B cell (primary cell): ENCODE measurements at regions not wholly inside any gene's neighbourhood (a gene's known extent, or its start where the extent isn't known, plus 50 kb on each side); places are given as distances from the start of the nearest gene placed in this dataset.

Experiments used
- ATAC-seq: fragments of 200-7000 bp; cut with Tn5 transposase; one replicate; pipeline ENCODE4 v1.10.0; 2021; ENCODE audit warnings: low read depth, mild to moderate bottlenecking, moderate number of reproducible peaks, moderate library complexity
- CTCF ChIA-PET: fragments of 350-600 bp; sonication (Branson Sonifier 250); formaldehyde crosslinking; loops from one replicate; lab custom pipeline; 2021; ENCODE audit warnings: antibody characterized with exemption, inconsistent platforms; lab: Charles Lee
- POLR2A ChIA-PET: fragments of 350-600 bp; sonication (Branson Sonifier 250); formaldehyde crosslinking; loops from one replicate; lab custom pipeline; 2021; ENCODE audit warnings: antibody characterized with exemption; lab: Charles Lee
- DNase-seq: peaks from one replicate; pipeline ENCODE4 v3.0.0; 2013
- H2AFZ ChIP-seq: 2 replicates; pipeline ENCODE4 v1.6.1; 2012; ENCODE audit warnings: mild to moderate bottlenecking, low read depth, low read length; ENCODE audit not compliant: insufficient read depth, poor library complexity, severe bottlenecking
- H3K27ac ChIP-seq, 2 donors: 1 replicate in 1 of 2; 2 replicates in 1 of 2; pipeline ENCODE4 v1.5.1; 2012 to 2013; ENCODE audit warnings: low read length in 2 of 2, mild to moderate bottlenecking in 2 of 2, moderate library complexity in 1 of 2
- H3K27me3 ChIP-seq, 4 experiments: fragments of 200-600 bp in 1 of 4; sonication (generic) in 1 of 4; replicated peaks in 1 of 4; 1 replicate in 2 of 4; 2 replicates in 2 of 4; pipeline versions ENCODE4 v1.6.1 to v1.7.0; 2013 to 2016; ENCODE audit warnings: low read length in 3 of 4, mild to moderate bottlenecking in 2 of 4, mixed read lengths in 1 of 4, moderate library complexity in 1 of 4; ENCODE audit not compliant: insufficient read depth in 4 of 4, control insufficient read depth in 3 of 4; ENCODE audit errors: control extremely low read depth in 1 of 4
- H3K36me3 ChIP-seq, 2 experiments: replicated peaks in 1 of 2; 1 replicate in 1 of 2; 2 replicates in 1 of 2; pipeline versions ENCODE4 v1.6.1 to v1.7.1; 2013; ENCODE audit warnings: low read length in 1 of 2; ENCODE audit not compliant: insufficient read depth in 2 of 2, control insufficient read depth in 1 of 2; ENCODE audit errors: control extremely low read depth in 1 of 2, extremely low read depth in 1 of 2
- H3K4me1 ChIP-seq, 2 donors: fragments of 200-600 bp in 1 of 2; sonication (generic) in 1 of 2; 1 replicate in 1 of 2; 2 replicates in 1 of 2; pipeline versions ENCODE4 v1.5.1 to v1.6.1; 2013 to 2017; ENCODE audit warnings: low read length in 2 of 2; ENCODE audit not compliant: control insufficient read depth in 2 of 2, insufficient read depth in 2 of 2
- H3K4me2 ChIP-seq: replicated peaks from 2 replicates; pipeline ENCODE3; 2012; ENCODE audit warnings: mild to moderate bottlenecking, low read depth, low read length; ENCODE audit not compliant: poor library complexity, severe bottlenecking
- H3K4me3 ChIP-seq, 5 experiments: fragments of 200-600 bp in 1 of 5; sonication (generic) in 1 of 5; 1 replicate in 3 of 5; 2 replicates in 2 of 5; pipeline versions ENCODE4 v1.5.1 to v1.7.0; 2011 to 2016; ENCODE audit warnings: low read length in 4 of 5, mild to moderate bottlenecking in 4 of 5, low read depth in 2 of 5, control low read depth in 1 of 5, moderate library complexity in 1 of 5; ENCODE audit not compliant: insufficient read depth in 1 of 5; ENCODE audit errors: control extremely low read depth in 1 of 5, extremely low read depth in 1 of 5
- H3K79me2 ChIP-seq: fragments of 200-600 bp; sonication (generic); one replicate; pipeline ENCODE4 v1.6.0; 2016; ENCODE audit warnings: low read length; ENCODE audit not compliant: control insufficient read depth, insufficient read depth
- H3K9ac ChIP-seq: fragments of 200-600 bp; sonication (generic); 2 replicates; pipeline ENCODE4 v1.6.1; 2017; ENCODE audit warnings: mild to moderate bottlenecking, low read length, moderate library complexity
- H3K9me3 ChIP-seq, 3 donors: one replicate each; pipeline versions ENCODE4 v1.6.1 to v1.7.1; 2013; ENCODE audit warnings: low read length in 2 of 3; ENCODE audit not compliant: control insufficient read depth in 2 of 3, insufficient read depth in 1 of 3; ENCODE audit errors: control extremely low read depth in 1 of 3
- H4K20me1 ChIP-seq: 2 replicates; pipeline ENCODE4 v1.6.0; 2012; ENCODE audit warnings: mild to moderate bottlenecking, low read length; ENCODE audit not compliant: insufficient read depth, control insufficient read depth, poor library complexity, severe bottlenecking
- H3K27ac Mint-ChIP-seq: one replicate; pipeline ENCODE4 v1.8.0; 2021; ENCODE audit warnings: mixed read lengths
- H3K27me3 Mint-ChIP-seq: one replicate; pipeline ENCODE4 v1.8.0; 2021; ENCODE audit warnings: mixed read lengths
- H3K4me1 Mint-ChIP-seq: one replicate; pipeline ENCODE4 v1.8.0; 2021; ENCODE audit warnings: mixed read lengths
- H3K4me3 Mint-ChIP-seq: one replicate; pipeline ENCODE4 v1.8.0; 2021; ENCODE audit warnings: mixed read lengths
- H3K9me3 Mint-ChIP-seq: one replicate; pipeline ENCODE4 v1.8.0; 2022; ENCODE audit warnings: mixed read lengths; ENCODE audit not compliant: insufficient read depth
- EZH2 ChIP-seq: IDR thresholded peaks from 2 replicates; pipeline ENCODE4 v1.6.1; 2012; ENCODE audit warnings: borderline replicate concordance, low read depth, mild to moderate bottlenecking, moderate library complexity, low read length; ENCODE audit not compliant: insufficient read depth, poor library complexity, severe bottlenecking
- WGBS: methylation state at CpG from one replicate; pipeline ENCODE4 v1.1.5; 2013; ENCODE audit warnings: missing lambda C conversion rate; ENCODE audit not compliant: insufficient coverage; 5-methylcytosine and 5-hydroxymethylcytosine counted together
- intact Hi-C: fragments of 100-400 bp; cut with micrococcal nuclease; formaldehyde crosslinking; loops from one replicate; pipeline ENCODE4 v1.10.0; 2022
- TF ChIP-seq, protein P1 (sequence below): fragments of 200-600 bp; IDR thresholded peaks from one replicate; pipeline ENCODE4 v1.8.0; 2022; ENCODE audit warnings: antibody characterized with exemption, mild to moderate bottlenecking

DNA sequence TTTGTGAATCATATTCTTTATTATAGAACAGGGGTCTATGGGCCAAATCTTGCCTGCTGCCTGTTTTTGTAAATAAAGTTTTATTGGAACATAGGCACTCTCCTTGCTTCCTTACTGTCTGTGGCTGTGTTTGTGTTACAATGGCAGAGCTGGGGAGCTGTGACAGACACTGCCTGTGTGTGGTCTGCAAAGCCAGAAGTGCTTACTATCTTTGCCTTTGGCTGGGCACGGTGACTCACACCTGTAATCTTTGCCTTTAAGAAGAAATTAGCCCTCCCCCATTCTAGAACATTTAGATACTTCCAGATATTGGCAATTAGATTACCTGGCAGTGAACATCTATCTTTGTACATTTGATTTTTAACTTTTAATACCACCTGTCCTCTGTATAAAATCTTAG is 308.3 kb downstream of the FOXL1 start:
- DNase-seq (no peak), ATAC-seq (no peak)
- ChIA-PET CTCF (no interaction called here), POLR2A (no interaction called here)
- Histone ChIP-seq H3K36me3 (no peaks in the 10 kb centered on the region), H3K4me2 (no peak overlapping the region), H3K4me3 (no peak overlapping the region), H3K9me3 (peaks cover 0 to 12% (median 0%) of the 10 kb centered on the region in 3 donors), H3K27me3 (no peaks in the 10 kb centered on the region), H3K27ac (no peak overlapping the region), H3K79me2 (no peaks in the 10 kb centered on the region), H2AFZ (no peak overlapping the region), H3K9ac (no peak overlapping the region), H4K20me1 (no peaks in the 10 kb centered on the region), H3K4me1 (no peaks in the 10 kb centered on the region)
- intact Hi-C loops = no loop called here
- no peak overlapping the region for H3K27ac Mint-ChIP-seq
- no peaks in the 10 kb centered on the region for H3K9me3 Mint-ChIP-seq
- H3K27me3 Mint-ChIP-seq = peaks cover 9% of the 10 kb centered on the region
- no peak overlapping the region for H3K4me3 Mint-ChIP-seq
- TF ChIP-seq EZH2 = no peak
- TF ChIP-seq, protein P1, sequence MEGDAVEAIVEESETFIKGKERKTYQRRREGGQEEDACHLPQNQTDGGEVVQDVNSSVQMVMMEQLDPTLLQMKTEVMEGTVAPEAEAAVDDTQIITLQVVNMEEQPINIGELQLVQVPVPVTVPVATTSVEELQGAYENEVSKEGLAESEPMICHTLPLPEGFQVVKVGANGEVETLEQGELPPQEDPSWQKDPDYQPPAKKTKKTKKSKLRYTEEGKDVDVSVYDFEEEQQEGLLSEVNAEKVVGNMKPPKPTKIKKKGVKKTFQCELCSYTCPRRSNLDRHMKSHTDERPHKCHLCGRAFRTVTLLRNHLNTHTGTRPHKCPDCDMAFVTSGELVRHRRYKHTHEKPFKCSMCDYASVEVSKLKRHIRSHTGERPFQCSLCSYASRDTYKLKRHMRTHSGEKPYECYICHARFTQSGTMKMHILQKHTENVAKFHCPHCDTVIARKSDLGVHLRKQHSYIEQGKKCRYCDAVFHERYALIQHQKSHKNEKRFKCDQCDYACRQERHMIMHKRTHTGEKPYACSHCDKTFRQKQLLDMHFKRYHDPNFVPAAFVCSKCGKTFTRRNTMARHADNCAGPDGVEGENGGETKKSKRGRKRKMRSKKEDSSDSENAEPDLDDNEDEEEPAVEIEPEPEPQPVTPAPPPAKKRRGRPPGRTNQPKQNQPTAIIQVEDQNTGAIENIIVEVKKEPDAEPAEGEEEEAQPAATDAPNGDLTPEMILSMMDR = no peak
- H3K4me1 Mint-ChIP-seq = no peaks in the 10 kb centered on the region
- WGBS = no CpG with 5 or more reads among the region's 1 CpG

DNA sequence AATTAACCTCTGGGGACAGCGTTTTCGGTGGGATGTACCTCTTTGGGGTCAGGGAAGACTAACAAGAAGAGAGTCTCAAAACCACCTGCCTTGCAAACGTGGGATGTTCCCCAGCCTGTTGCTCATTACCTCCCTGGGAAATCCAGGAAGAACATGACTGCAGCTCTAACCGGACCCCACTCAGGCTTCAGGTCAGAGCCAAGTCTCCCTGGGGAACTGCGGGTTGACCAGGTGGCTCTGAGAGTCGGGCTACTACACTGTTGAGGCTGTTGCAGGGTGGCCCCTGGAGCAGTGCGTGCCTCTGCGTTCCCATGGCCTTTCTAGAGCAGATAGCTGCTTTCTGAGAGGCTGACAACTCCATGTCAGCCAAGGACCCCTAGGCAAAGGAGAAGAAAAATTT is 309.1 kb downstream of the FOXL1 start:
- POLR2A ChIA-PET = no interaction called here
- H3K9me3 ChIP-seq = peaks cover 0 to 13% (median 0%) of the 10 kb centered on the region in 3 donors
- no peak overlapping the region for H3K9ac ChIP-seq
- H3K27ac Mint-ChIP-seq = no peak overlapping the region
- DNase-seq (no peak), ATAC-seq (no peak)
- no peak overlapping the region for H3K4me3 ChIP-seq
- H3K79me2 ChIP-seq = no peaks in the 10 kb centered on the region
- intact Hi-C loops = no loop called here
- H3K4me1 Mint-ChIP-seq = no peaks in the 10 kb centered on the region
- TF ChIP-seq, protein P1 = no peak
- TF ChIP-seq EZH2 = no peak
- no peak overlapping the region for H3K27ac ChIP-seq
- no peaks in the 10 kb centered on the region for H3K27me3 ChIP-seq
- CTCF ChIA-PET = no interaction called here
- H4K20me1 ChIP-seq = no peaks in the 10 kb centered on the region
- H3K36me3 ChIP-seq = no peaks in the 10 kb centered on the region
- H3K4me1 ChIP-seq = no peaks in the 10 kb centered on the region
- peaks cover 4% of the 10 kb centered on the region for H3K27me3 Mint-ChIP-seq
- no peak overlapping the region for H2AFZ ChIP-seq
- WGBS = 87% methylated on average over 8 of the region's 8 CpGs
- H3K4me3 Mint-ChIP-seq = no peak overlapping the region
- no peaks in the 10 kb centered on the region for H3K9me3 Mint-ChIP-seq
- no peak overlapping the region for H3K4me2 ChIP-seq
